Large intestine (tissue), 3 donors: ENCODE measurements at regions not wholly inside any gene's neighbourhood (a gene's known extent, or its start where the extent isn't known, plus 50 kb on each side); places are given as distances from the start of the nearest gene placed in this dataset.
"Not testable (repeated sequence)": the region's sequence is repeated elsewhere in the genome, so short reads cannot be mapped to it uniquely, and the experiment has no call there.

ENCODE experiments used
- DNase-seq, 2 donors: peaks; one replicate each; pipeline versions ENCODE4 v3.0.0 to v3.0.0-alpha.2; 2013
- H3K27ac ChIP-seq: one replicate; pipeline ENCODE4 v1.5.1; 2013; ENCODE audit warnings: low read length
- H3K27me3 ChIP-seq: 2 replicates; pipeline ENCODE4 v1.6.1; 2013; ENCODE audit warnings: low read length; ENCODE audit not compliant: control insufficient read depth, insufficient read depth
- H3K36me3 ChIP-seq: 2 replicates; pipeline ENCODE4 v1.6.1; 2013; ENCODE audit warnings: low read length; ENCODE audit not compliant: control insufficient read depth, insufficient read depth
- H3K4me1 ChIP-seq: one replicate; pipeline ENCODE4 v1.6.1; 2013; ENCODE audit warnings: low read length; ENCODE audit not compliant: control insufficient read depth, insufficient read depth
- H3K4me3 ChIP-seq: one replicate; pipeline ENCODE4 v1.5.1; 2013; ENCODE audit warnings: low read length
- H3K9me3 ChIP-seq: one replicate; pipeline ENCODE4 v1.6.1; 2013; ENCODE audit warnings: mild to moderate bottlenecking, low read depth, low read length, moderate library complexity; ENCODE audit not compliant: control insufficient read depth
- WGBS: methylation state at CpG from one replicate; pipeline ENCODE4 v1.1.5; 2013; ENCODE audit warnings: low lambda C conversion rate; ENCODE audit not compliant: insufficient coverage; 5-methylcytosine and 5-hydroxymethylcytosine counted together

- H3K9me3 ChIP-seq, H3K4me3 ChIP-seq, H3K36me3 ChIP-seq, H3K27me3 ChIP-seq, H3K27ac ChIP-seq, DNase-seq, H3K4me1 ChIP-seq: not testable (repeated sequence)
- no CpG with 5 or more reads among the region's 3 CpGs for whole genome bisulfite sequencing
Observed at GRCh38 chr4:85054925-85055324, 88.4 kb upstream of the WDFY3 start.

- Histone ChIP-seq H3K27ac (no peak overlapping the region), H3K4me3 (no peak overlapping the region), H3K9me3 (no peaks in the 10 kb centered on the region), H3K36me3 (no peaks in the 10 kb centered on the region), H3K4me1 (no peaks in the 10 kb centered on the region), H3K27me3 (peaks cover 5% of the 10 kb centered on the region)
- no peak for DNase-seq
- no CpG with 5 or more reads among the region's 3 CpGs for WGBS
Observed at GRCh38 chr4:85058551-85058950, 92.1 kb upstream of the WDFY3 start.

- Histone ChIP-seq H3K36me3 (no peaks in the 10 kb centered on the region), H3K4me3 (no peak overlapping the region), H3K27ac (no peak overlapping the region), H3K27me3 (peaks cover 8% of the 10 kb centered on the region), H3K9me3 (no peaks in the 10 kb centered on the region), H3K4me1 (no peaks in the 10 kb centered on the region)
- no peak for DNase-seq
- WGBS = no CpG with 5 or more reads among the region's 1 CpG
Observed at GRCh38 chr4:85061974-85062373, 95.5 kb upstream of the WDFY3 start.

- DNase-seq = no peak
- no peak overlapping the region for H3K27ac ChIP-seq
- no peaks in the 10 kb centered on the region for H3K4me1 ChIP-seq
- no peaks in the 10 kb centered on the region for H3K9me3 ChIP-seq
- H3K4me3 ChIP-seq = no peak overlapping the region
- no peaks in the 10 kb centered on the region for H3K36me3 ChIP-seq
- peaks cover 8% of the 10 kb centered on the region for H3K27me3 ChIP-seq
Observed at GRCh38 chr4:85062466-85062865, 96.0 kb upstream of the WDFY3 start.

GRCh38 chr4:85067342-85067741, 100.9 kb upstream of the WDFY3 start:
- H3K4me3 ChIP-seq = no peak overlapping the region
- H3K36me3 ChIP-seq = no peaks in the 10 kb centered on the region
- WGBS = 70% methylated on average over 2 of the region's 2 CpGs
- H3K9me3 ChIP-seq = no peaks in the 10 kb centered on the region
- DNase-seq = no peak
- H3K4me1 ChIP-seq = no peaks in the 10 kb centered on the region
- H3K27me3 ChIP-seq = peaks cover 6% of the 10 kb centered on the region
- no peak overlapping the region for H3K27ac ChIP-seq

- Histone ChIP-seq H3K9me3 (no peaks in the 10 kb centered on the region), H3K27me3 (no peaks in the 10 kb centered on the region), H3K4me1 (no peaks in the 10 kb centered on the region), H3K36me3 (no peaks in the 10 kb centered on the region), H3K27ac (no peak overlapping the region), H3K4me3 (no peak overlapping the region)
- no CpG with 5 or more reads among the region's 2 CpGs for WGBS
- DNase-seq = no peak
Observed at GRCh38 chr4:85078016-85078415, 111.5 kb upstream of the WDFY3 start.

- Histone ChIP-seq H3K4me1 (no peaks in the 10 kb centered on the region), H3K27ac (no peak overlapping the region), H3K4me3 (no peak overlapping the region), H3K9me3 (no peaks in the 10 kb centered on the region), H3K36me3 (no peaks in the 10 kb centered on the region), H3K27me3 (no peaks in the 10 kb centered on the region)
- no peak for DNase-seq
- WGBS = 20% methylated on average over 1 of the region's 1 CpG
Observed at GRCh38 chr4:85081196-85081595, 114.7 kb upstream of the WDFY3 start.

- WGBS = 40% methylated on average over 1 of the region's 3 CpGs
- Histone ChIP-seq H3K36me3 (no peaks in the 10 kb centered on the region), H3K4me3 (no peak overlapping the region), H3K9me3 (no peaks in the 10 kb centered on the region), H3K27me3 (no peaks in the 10 kb centered on the region), H3K4me1 (no peaks in the 10 kb centered on the region), H3K27ac (no peak overlapping the region)
- DNase-seq = peak; percentile 14 to 29
Observed at GRCh38 chr4:85084371-85085094, 118.0 kb upstream of the WDFY3 start.

- WGBS = no CpG with 5 or more reads among the region's 2 CpGs
- no peak for DNase-seq
- H3K9me3 ChIP-seq = no peaks in the 10 kb centered on the region
- no peaks in the 10 kb centered on the region for H3K36me3 ChIP-seq
- H3K4me3 ChIP-seq = no peak overlapping the region
- H3K4me1 ChIP-seq = no peaks in the 10 kb centered on the region
- H3K27me3 ChIP-seq = no peaks in the 10 kb centered on the region
- no peak overlapping the region for H3K27ac ChIP-seq
Observed at GRCh38 chr4:85086721-85087120, 120.2 kb upstream of the WDFY3 start.

GRCh38 chr4:85092536-85092935, 126.0 kb upstream of the WDFY3 start:
- H3K27ac ChIP-seq = no peak overlapping the region
- no peak for DNase-seq
- H3K4me3 ChIP-seq = no peak overlapping the region
- H3K36me3 ChIP-seq = no peaks in the 10 kb centered on the region
- H3K4me1 ChIP-seq = no peaks in the 10 kb centered on the region
- 100% methylated on average over 1 of the region's 3 CpGs for WGBS
- H3K27me3 ChIP-seq = no peaks in the 10 kb centered on the region
- H3K9me3 ChIP-seq = no peaks in the 10 kb centered on the region

GRCh38 chr4:85092943-85093342, 126.5 kb upstream of the WDFY3 start:
- H3K4me3 ChIP-seq = no peak overlapping the region
- no peaks in the 10 kb centered on the region for H3K36me3 ChIP-seq
- no peaks in the 10 kb centered on the region for H3K27me3 ChIP-seq
- no peaks in the 10 kb centered on the region for H3K4me1 ChIP-seq
- H3K27ac ChIP-seq = no peak overlapping the region
- no peaks in the 10 kb centered on the region for H3K9me3 ChIP-seq
- no peak for DNase-seq
- WGBS = no CpG with 5 or more reads among the region's 1 CpG
